HepG2 (cell line): ENCODE measurements at regions not wholly inside any gene's neighbourhood (a gene's known extent, or its start where the extent isn't known, plus 50 kb on each side); places are given as distances from the start of the nearest gene placed in this dataset.

Experiments used
- ATAC-seq: fragments of 200-7000 bp; cut with Tn5 transposase; 3 replicates; pipeline ENCODE4 v1.9.1; 2020; ENCODE audit warnings: mild to moderate bottlenecking, moderate library complexity
- BruUV-seq: library from RNA; stranded (reverse); fragments of 400-500 nt; replicated peaks from 2 replicates; lab custom pipeline; 2021; lab: Mats Ljungman, UMichigan
- CTCF ChIA-PET: fragments of 300-600 bp; formaldehyde crosslinking; extraction: SDS; loops from one replicate; lab custom pipeline; 2021; ENCODE audit warnings: low total read pairs, inconsistent platforms, low intra/inter-chr PET ratio; lab: Yijun Ruan, JAX
- POLR2A ChIA-PET: fragments of 350-600 bp; sonication (Branson Sonifier 250); formaldehyde crosslinking; loops from one replicate; lab custom pipeline; 2020; ENCODE audit warnings: antibody characterized with exemption, inconsistent platforms; lab: Yijun Ruan, JAX
- DNase-seq: peaks from one replicate; pipeline ENCODE4 v3.0.0-alpha.2; 2015; ENCODE audit warnings: low spot score
- FAIRE-seq: peaks from 3 replicates; lab custom pipeline; 2011; peaks lifted over from hg19 to GRCh38; lab: Jason Lieb, UNC
- H2AFZ ChIP-seq: one replicate; pipeline ENCODE4 v1.6.1; 2011; ENCODE audit warnings: low read length, inconsistent platforms
- H3K27ac ChIP-seq: fragments of 300-600 bp; 3 replicates; pipeline ENCODE4 v1.8.0; 2011; ENCODE audit warnings: mixed run types, mild to moderate bottlenecking, mixed read lengths, low read length, inconsistent platforms; ENCODE audit not compliant: insufficient read depth; ENCODE audit errors: extremely low read length
- H3K27me3 ChIP-seq, 2 experiments: fragments of 200-600 bp in 1 of 2; 2 replicates in 1 of 2; 3 replicates in 1 of 2; pipeline versions ENCODE4 v1.6.0 to v1.8.0; 2011; ENCODE audit warnings: low read length in 2 of 2, mild to moderate bottlenecking in 2 of 2, moderate library complexity in 2 of 2, inconsistent platforms in 1 of 2; ENCODE audit not compliant: insufficient read depth in 2 of 2, control insufficient read depth in 1 of 2
- H3K36me3 ChIP-seq, 2 experiments: fragments of 200-600 bp in 1 of 2; replicated peaks in 1 of 2; 2 replicates in 1 of 2; 3 replicates in 1 of 2; pipeline versions ENCODE4 v1.5.1 to v1.8.0; 2011; ENCODE audit warnings: low read length in 2 of 2, inconsistent platforms in 1 of 2; ENCODE audit not compliant: insufficient read depth in 2 of 2, control insufficient read depth in 1 of 2
- H3K4me1 ChIP-seq: 2 replicates; pipeline ENCODE4 v1.5.1; 2012; ENCODE audit warnings: low read length, inconsistent platforms; ENCODE audit not compliant: insufficient read depth
- H3K4me2 ChIP-seq: 2 replicates; pipeline ENCODE4 v1.6.0; 2011; ENCODE audit warnings: low read depth, low read length, inconsistent platforms
- H3K4me3 ChIP-seq, 3 experiments: fragments of 200-600 bp in 1 of 3; sonication (generic), shearing (Covaris generic) in 1 of 3; replicated peaks in 1 of 3; 2 replicates each; pipeline ENCODE4 v1.5.1; 2011 to 2016; ENCODE audit warnings: low read length in 3 of 3, inconsistent platforms in 2 of 3, low read depth in 2 of 3, mild to moderate bottlenecking in 2 of 3, control low read depth in 1 of 3, mixed read lengths in 1 of 3; ENCODE audit not compliant: insufficient read depth in 1 of 3
- H3K79me2 ChIP-seq: one replicate; pipeline ENCODE4 v1.6.1; 2011; ENCODE audit warnings: low read length, inconsistent platforms; ENCODE audit not compliant: insufficient read depth
- H3K9ac ChIP-seq: 2 replicates; pipeline ENCODE4 v1.6.0; 2011; ENCODE audit warnings: mild to moderate bottlenecking, low read depth, low read length, inconsistent platforms; ENCODE audit not compliant: insufficient read depth
- H3K9me3 ChIP-seq: 2 replicates; pipeline ENCODE4 v1.5.1; 2012; ENCODE audit warnings: mild to moderate bottlenecking, low read length
- H4K20me1 ChIP-seq: 2 replicates; pipeline ENCODE4 v1.6.0; 2011; ENCODE audit warnings: inconsistent platforms, mild to moderate bottlenecking, low read length, moderate library complexity; ENCODE audit not compliant: insufficient read depth
- CBX2 ChIP-seq, 2 experiments: fragments of 200-600 bp in 1 of 2; sonication (generic); formaldehyde crosslinking in 1 of 2; IDR thresholded peaks; 2 replicates each; pipeline versions ENCODE4 v1.7.0 to v1.8.1; 2018 to 2022; ENCODE audit warnings: low read depth in 2 of 2, low read length in 1 of 2, mild to moderate bottlenecking in 1 of 2, missing genetic modification reagents in 1 of 2
- MTA1 ChIP-seq: sonication (generic); formaldehyde crosslinking; IDR thresholded peaks from 2 replicates; pipeline ENCODE4 v1.4.0; 2020; ENCODE audit warnings: missing genetic modification reagents, mild to moderate bottlenecking, borderline replicate concordance
- PRMT3 ChIP-seq: sonication (generic); formaldehyde crosslinking; IDR thresholded peaks from 2 replicates; pipeline ENCODE4 v1.8.1; 2022; ENCODE audit warnings: low read depth, mild to moderate bottlenecking, moderate library complexity, missing genetic modification reagents, borderline replicate concordance
- RCOR2 ChIP-seq: IDR thresholded peaks from 2 replicates; pipeline ENCODE4 v1.6.1; 2016; ENCODE audit warnings: missing biosample characterization, missing genetic modification reagents
- REST ChIP-seq, 2 experiments: IDR thresholded peaks; 2 replicates each; pipeline ENCODE4 v1.6.1; 2011 to 2012; ENCODE audit warnings: low read length in 2 of 2, borderline replicate concordance in 1 of 2, low read depth in 1 of 2, mild to moderate bottlenecking in 1 of 2, moderate library complexity in 1 of 2
- SMAD9 ChIP-seq: sonication (generic); formaldehyde crosslinking; IDR thresholded peaks from 2 replicates; pipeline ENCODE4 v1.5.1; 2020; ENCODE audit warnings: mild to moderate bottlenecking, missing genetic modification reagents
- ZFP37 ChIP-seq: sonication (generic); formaldehyde crosslinking; IDR thresholded peaks from 2 replicates; pipeline ENCODE4 v1.4.0; 2020; ENCODE audit warnings: missing genetic modification reagents, borderline replicate concordance
- ZNF101 ChIP-seq: sonication (generic); formaldehyde crosslinking; IDR thresholded peaks from 2 replicates; pipeline ENCODE4 v1.4.0; 2020; ENCODE audit warnings: mild to moderate bottlenecking, low read depth, missing genetic modification reagents, borderline replicate concordance
- ZNF136 ChIP-seq: sonication (generic); formaldehyde crosslinking; IDR thresholded peaks from 2 replicates; pipeline ENCODE4 v1.8.1; 2022; ENCODE audit warnings: low read depth, mild to moderate bottlenecking, moderate library complexity, missing genetic modification reagents
- ZNF326 ChIP-seq: sonication (generic); formaldehyde crosslinking; IDR thresholded peaks from 2 replicates; pipeline ENCODE4 v1.4.0; 2020; ENCODE audit warnings: missing genetic modification reagents, borderline replicate concordance
- ZNF431 ChIP-seq: sonication (generic); formaldehyde crosslinking; IDR thresholded peaks from 2 replicates; pipeline ENCODE4 v1.9.0; 2022; ENCODE audit warnings: missing genetic modification reagents, low read depth, mild to moderate bottlenecking, borderline replicate concordance
- ZNF563 ChIP-seq: sonication (generic); formaldehyde crosslinking; IDR thresholded peaks from 2 replicates; pipeline ENCODE4 v1.8.0; 2022; ENCODE audit warnings: mild to moderate bottlenecking, moderate library complexity, missing genetic modification reagents
- WGBS: methylation state at CpG from one replicate; pipeline ENCODE4 v1.1.6; 2017; ENCODE audit warnings: low lambda C conversion rate; 5-methylcytosine and 5-hydroxymethylcytosine counted together
- in situ Hi-C: cut with HindIII; loops from 2 replicates; pipeline ENCODE4 v1.10.0; 2017; ENCODE audit warnings: low pct_unique_long_range_greater_than_20kb; ENCODE audit not compliant: extremely low pct_ligation_motif_present
- intact Hi-C: fragments of 100-400 bp; cut with micrococcal nuclease; formaldehyde crosslinking; loops from one replicate; pipeline ENCODE4 v1.10.0; 2022; ENCODE audit not compliant: unreplicated experiment
- TF ChIP-seq, protein P1 (sequence below): sonication (generic); formaldehyde crosslinking; conservative IDR thresholded peaks from 2 replicates; pipeline ENCODE4 v1.4.0; 2020; ENCODE audit warnings: missing genetic modification reagents

GRCh38 chr7:1320616-1321240, 88.1 kb downstream of the UNCX start (continued):
- TF ChIP-seq MTA1 (CRISPR knock-in tag) (peak; percentile 34; the same call in 1 of the 2 replicates), PRMT3 (CRISPR knock-in tag) (no peak)

DNA sequence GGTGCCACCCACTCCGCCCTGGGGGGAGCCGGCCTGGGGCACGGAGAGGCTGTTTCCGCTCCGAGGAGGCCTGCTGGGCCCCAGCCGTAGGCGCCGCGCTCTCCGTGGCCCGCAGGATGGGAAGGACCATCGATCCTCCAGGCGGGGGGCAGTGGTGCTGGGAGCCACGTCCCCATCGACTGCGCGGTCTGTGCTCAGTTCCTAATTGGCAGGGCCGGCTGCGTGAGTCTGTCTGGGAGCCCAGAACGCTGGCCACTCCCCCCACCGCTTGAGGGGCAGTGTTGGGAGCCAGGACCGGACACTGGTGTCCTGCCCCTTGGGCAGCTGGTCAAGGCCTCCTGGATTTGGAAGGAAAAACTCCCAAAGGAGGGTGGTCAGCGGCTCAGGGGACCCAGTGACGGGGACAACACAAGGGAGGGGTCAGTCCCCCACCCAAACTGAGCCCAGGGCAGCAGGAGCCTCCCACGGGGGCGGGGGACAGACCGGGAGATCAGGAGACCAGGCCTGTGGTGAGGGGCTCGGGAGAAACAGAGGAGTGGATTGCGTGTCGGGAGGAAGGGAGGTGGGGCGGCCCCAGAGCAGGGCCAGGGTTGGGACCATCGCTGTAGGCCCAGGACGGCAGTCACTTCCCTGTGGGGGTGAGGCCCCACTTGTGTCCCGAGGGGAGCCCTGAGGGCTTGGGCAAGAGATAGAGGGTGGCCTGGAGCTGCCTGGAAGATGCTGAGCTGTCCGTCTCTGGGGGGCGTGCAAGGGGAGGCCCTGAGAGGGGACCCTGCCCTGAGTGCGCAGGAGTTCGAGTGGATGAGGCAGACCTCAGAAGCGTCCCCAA, 89.0 kb downstream of the UNCX start:
- peaks cover 7% of the 10 kb centered on the region; the same call in 1 of the 2 replicates for H3K4me1 ChIP-seq
- no peak overlapping the region for H2AFZ ChIP-seq
- no CpG with 5 or more reads among the region's 39 CpGs for WGBS
- no peaks in the 10 kb centered on the region for H3K79me2 ChIP-seq
- no TSS peak for BruUV-seq
- no peak for DNase-seq
- H3K27me3 ChIP-seq: peaks cover 13 to 36% of the 10 kb centered on the region in 2 experiments; a peak in 3 of 5 replicates
- intact Hi-C loops (no loop called here), in situ Hi-C loops (no loop called here)
- H3K36me3 ChIP-seq: no peaks in the 10 kb centered on the region
- peak; percentile 13; the same call in 2 of the 3 replicates for ATAC-seq
- no peak overlapping the region for H3K27ac ChIP-seq
- CTCF ChIA-PET: no interaction called here
- no peaks in the 10 kb centered on the region for H4K20me1 ChIP-seq
- H3K9ac ChIP-seq: no peak overlapping the region
- H3K4me2 ChIP-seq: no peak overlapping the region
- FAIRE-seq: no peak
- POLR2A ChIA-PET: no interaction called here
- H3K9me3 ChIP-seq: no peaks in the 10 kb centered on the region
- no peak overlapping the region for H3K4me3 ChIP-seq
- TF ChIP-seq REST (IDR thresholded peaks at IDR 0.05; ENCODE audit: borderline replicate concordance in 1 of 2, low read depth in 1 of 2, low read length in 2 of 2) (no peak), ZNF563 (CRISPR knock-in tag) (no peak), RCOR2 (CRISPR knock-in tag) (no peak), ZNF431 (no peak), ZNF101 (no peak), ZNF326 (no peak), SMAD9 (CRISPR knock-in tag) (no peak), CBX2 (IDR thresholded peaks at IDR 0.05; ENCODE audit: low read depth, low read length) (no peak), CBX2 (CRISPR knock-in tag; IDR thresholded peaks at IDR 0.05; ENCODE audit: low read depth) (no peak), ZNF136 (no peak), ZFP37 (CRISPR knock-in tag) (no peak)
- TF ChIP-seq, protein P1, sequence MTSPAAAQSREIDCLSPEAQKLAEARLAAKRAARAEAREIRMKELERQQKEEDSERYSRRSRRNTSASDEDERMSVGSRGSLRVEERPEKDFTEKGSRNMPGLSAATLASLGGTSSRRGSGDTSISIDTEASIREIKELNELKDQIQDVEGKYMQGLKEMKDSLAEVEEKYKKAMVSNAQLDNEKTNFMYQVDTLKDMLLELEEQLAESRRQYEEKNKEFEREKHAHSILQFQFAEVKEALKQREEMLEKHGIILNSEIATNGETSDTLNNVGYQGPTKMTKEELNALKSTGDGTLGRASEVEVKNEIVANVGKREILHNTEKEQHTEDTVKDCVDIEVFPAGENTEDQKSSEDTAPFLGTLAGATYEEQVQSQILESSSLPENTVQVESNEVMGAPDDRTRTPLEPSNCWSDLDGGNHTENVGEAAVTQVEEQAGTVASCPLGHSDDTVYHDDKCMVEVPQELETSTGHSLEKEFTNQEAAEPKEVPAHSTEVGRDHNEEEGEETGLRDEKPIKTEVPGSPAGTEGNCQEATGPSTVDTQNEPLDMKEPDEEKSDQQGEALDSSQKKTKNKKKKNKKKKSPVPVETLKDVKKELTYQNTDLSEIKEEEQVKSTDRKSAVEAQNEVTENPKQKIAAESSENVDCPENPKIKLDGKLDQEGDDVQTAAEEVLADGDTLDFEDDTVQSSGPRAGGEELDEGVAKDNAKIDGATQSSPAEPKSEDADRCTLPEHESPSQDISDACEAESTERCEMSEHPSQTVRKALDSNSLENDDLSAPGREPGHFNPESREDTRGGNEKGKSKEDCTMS: no peak
